ENCODE measurements at regions not wholly inside any gene's neighbourhood (a gene's known extent, or its start where the extent isn't known, plus 50 kb on each side); places are given as distances from the start of the nearest gene placed in this dataset.

- TF ChIP-seq POLR2A (IDR thresholded peaks at IDR 0.05; ENCODE audit: low read length) (no peak), GATA1 (IDR thresholded peaks at IDR 0.05; ENCODE audit: low read depth, low read length) (no peak)
Observed at GRCh38 chr13:89181041-89181440, 1509.9 kb downstream of the SLITRK5 start.

Measured in erythroblast (primary cell).